GDM1 (cell line): ENCODE measurements at regions not wholly inside any gene's neighbourhood (a gene's known extent, or its start where the extent isn't known, plus 50 kb on each side); places are given as distances from the start of the nearest gene placed in this dataset.

Experiments
- DNase-seq: peaks from one replicate; lab custom pipeline; 2025; lab: John Stamatoyannopoulos, UW

GRCh38 chr14:94717808-94718207, 52.1 kb downstream of the GSC start:
- no peak for DNase-seq

GRCh38 chr14:94716976-94717375, 52.9 kb downstream of the GSC start:
- no peak for DNase-seq

- no peak for DNase-seq
Measured at GRCh38 chr14:94713115-94713514, 56.8 kb downstream of the GSC start.

GRCh38 chr14:94710731-94711130, 59.2 kb downstream of the GSC start:
- DNase-seq: no peak

GRCh38 chr14:94707494-94707893, 62.4 kb downstream of the GSC start:
- no peak for DNase-seq

- DNase-seq: no peak
Measured at GRCh38 chr14:94706133-94706532, 63.8 kb downstream of the GSC start.

GRCh38 chr14:94702629-94703028, 67.3 kb downstream of the GSC start:
- DNase-seq: no peak

- DNase-seq: no peak
Measured at GRCh38 chr14:94701861-94702370, 68.0 kb downstream of the GSC start.

- no peak for DNase-seq
Measured at GRCh38 chr14:94700336-94700735, 69.6 kb downstream of the GSC start.

GRCh38 chr14:94699831-94700230, 70.1 kb downstream of the GSC start:
- DNase-seq: no peak

GRCh38 chr14:94697773-94698556, 71.9 kb downstream of the GSC start:
- no peak for DNase-seq

- no peak for DNase-seq
Measured at GRCh38 chr14:94696518-94696917, 73.4 kb downstream of the GSC start.

- no peak for DNase-seq
Measured at GRCh38 chr14:94695231-94695630, 74.7 kb downstream of the GSC start.

- DNase-seq: no peak
Measured at GRCh38 chr14:94691660-94692034, 78.3 kb downstream of the GSC start.

- no peak for DNase-seq
Measured at GRCh38 chr14:94690896-94691659, 78.8 kb downstream of the GSC start.

- DNase-seq: no peak
Measured at GRCh38 chr14:94690486-94690885, 78.3 kb downstream of the SERPINA3 start.

- DNase-seq: no peak
Measured at GRCh38 chr14:94689985-94690400, 77.8 kb downstream of the SERPINA3 start.

- peak; percentile 22 for DNase-seq
Measured at GRCh38 chr14:94689218-94689984, 77.2 kb downstream of the SERPINA3 start.

- DNase-seq: no peak
Measured at GRCh38 chr14:94686511-94687160, 74.4 kb downstream of the SERPINA3 start.

GRCh38 chr14:94685681-94686485, 73.7 kb downstream of the SERPINA3 start:
- DNase-seq: no peak

GRCh38 chr14:94685166-94685581, 73.0 kb downstream of the SERPINA3 start:
- DNase-seq: no peak
